ENCODE measurements at regions not wholly inside any gene's neighbourhood (a gene's known extent, or its start where the extent isn't known, plus 50 kb on each side); places are given as distances from the start of the nearest gene placed in this dataset.

GRCh38 chr19:30158893-30159245, 213.3 kb upstream of the ZNF536 start:
- no peak for TF ChIP-seq POLR2A (IDR thresholded peaks at IDR 0.05)
- no peak for TF ChIP-seq POLR2AphosphoS5 (IDR thresholded peaks at IDR 0.05)
- TF ChIP-seq, protein P1, sequence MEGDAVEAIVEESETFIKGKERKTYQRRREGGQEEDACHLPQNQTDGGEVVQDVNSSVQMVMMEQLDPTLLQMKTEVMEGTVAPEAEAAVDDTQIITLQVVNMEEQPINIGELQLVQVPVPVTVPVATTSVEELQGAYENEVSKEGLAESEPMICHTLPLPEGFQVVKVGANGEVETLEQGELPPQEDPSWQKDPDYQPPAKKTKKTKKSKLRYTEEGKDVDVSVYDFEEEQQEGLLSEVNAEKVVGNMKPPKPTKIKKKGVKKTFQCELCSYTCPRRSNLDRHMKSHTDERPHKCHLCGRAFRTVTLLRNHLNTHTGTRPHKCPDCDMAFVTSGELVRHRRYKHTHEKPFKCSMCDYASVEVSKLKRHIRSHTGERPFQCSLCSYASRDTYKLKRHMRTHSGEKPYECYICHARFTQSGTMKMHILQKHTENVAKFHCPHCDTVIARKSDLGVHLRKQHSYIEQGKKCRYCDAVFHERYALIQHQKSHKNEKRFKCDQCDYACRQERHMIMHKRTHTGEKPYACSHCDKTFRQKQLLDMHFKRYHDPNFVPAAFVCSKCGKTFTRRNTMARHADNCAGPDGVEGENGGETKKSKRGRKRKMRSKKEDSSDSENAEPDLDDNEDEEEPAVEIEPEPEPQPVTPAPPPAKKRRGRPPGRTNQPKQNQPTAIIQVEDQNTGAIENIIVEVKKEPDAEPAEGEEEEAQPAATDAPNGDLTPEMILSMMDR (IDR thresholded peaks at IDR 0.05) = no peak
